ENCODE measurements at regions not wholly inside any gene's neighbourhood (a gene's known extent, or its start where the extent isn't known, plus 50 kb on each side); places are given as distances from the start of the nearest gene placed in this dataset.
"Not testable (repeated sequence)": the region's sequence is repeated elsewhere in the genome, so short reads cannot be mapped to it uniquely, and the experiment has no call there.

GRCh38 chr14:105942725-105943124 is 416.3 kb downstream of the TMEM121 start:
- TF ChIP-seq, protein P1, sequence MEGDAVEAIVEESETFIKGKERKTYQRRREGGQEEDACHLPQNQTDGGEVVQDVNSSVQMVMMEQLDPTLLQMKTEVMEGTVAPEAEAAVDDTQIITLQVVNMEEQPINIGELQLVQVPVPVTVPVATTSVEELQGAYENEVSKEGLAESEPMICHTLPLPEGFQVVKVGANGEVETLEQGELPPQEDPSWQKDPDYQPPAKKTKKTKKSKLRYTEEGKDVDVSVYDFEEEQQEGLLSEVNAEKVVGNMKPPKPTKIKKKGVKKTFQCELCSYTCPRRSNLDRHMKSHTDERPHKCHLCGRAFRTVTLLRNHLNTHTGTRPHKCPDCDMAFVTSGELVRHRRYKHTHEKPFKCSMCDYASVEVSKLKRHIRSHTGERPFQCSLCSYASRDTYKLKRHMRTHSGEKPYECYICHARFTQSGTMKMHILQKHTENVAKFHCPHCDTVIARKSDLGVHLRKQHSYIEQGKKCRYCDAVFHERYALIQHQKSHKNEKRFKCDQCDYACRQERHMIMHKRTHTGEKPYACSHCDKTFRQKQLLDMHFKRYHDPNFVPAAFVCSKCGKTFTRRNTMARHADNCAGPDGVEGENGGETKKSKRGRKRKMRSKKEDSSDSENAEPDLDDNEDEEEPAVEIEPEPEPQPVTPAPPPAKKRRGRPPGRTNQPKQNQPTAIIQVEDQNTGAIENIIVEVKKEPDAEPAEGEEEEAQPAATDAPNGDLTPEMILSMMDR (conservative IDR thresholded peaks at IDR 0.05; ENCODE audit: low read depth in 2 of 2): not testable (repeated sequence)
- not testable (repeated sequence) for TF ChIP-seq EZH2 (IDR thresholded peaks at IDR 0.05; ENCODE audit: low read depth, unreplicated experiment); POLR2AphosphoS5 (IDR thresholded peaks at IDR 0.05; ENCODE audit: low read depth); EZH2phosphoT487 (IDR thresholded peaks at IDR 0.05; ENCODE audit: unreplicated experiment); STAT1 (IDR thresholded peaks at IDR 0.05; ENCODE audit: unreplicated experiment); ZNF114 (CRISPR knock-in tag; IDR thresholded peaks at IDR 0.05); NANOG (IDR thresholded peaks at IDR 0.05; ENCODE audit: borderline replicate concordance); CREB1 (CRISPR knock-in tag; IDR thresholded peaks at IDR 0.05; ENCODE audit: low read depth); JUNB (IDR thresholded peaks at IDR 0.05; ENCODE audit: unreplicated experiment); ZNF462 (CRISPR knock-in tag; IDR thresholded peaks at IDR 0.05)
- TF ChIP-seq, protein P2, sequence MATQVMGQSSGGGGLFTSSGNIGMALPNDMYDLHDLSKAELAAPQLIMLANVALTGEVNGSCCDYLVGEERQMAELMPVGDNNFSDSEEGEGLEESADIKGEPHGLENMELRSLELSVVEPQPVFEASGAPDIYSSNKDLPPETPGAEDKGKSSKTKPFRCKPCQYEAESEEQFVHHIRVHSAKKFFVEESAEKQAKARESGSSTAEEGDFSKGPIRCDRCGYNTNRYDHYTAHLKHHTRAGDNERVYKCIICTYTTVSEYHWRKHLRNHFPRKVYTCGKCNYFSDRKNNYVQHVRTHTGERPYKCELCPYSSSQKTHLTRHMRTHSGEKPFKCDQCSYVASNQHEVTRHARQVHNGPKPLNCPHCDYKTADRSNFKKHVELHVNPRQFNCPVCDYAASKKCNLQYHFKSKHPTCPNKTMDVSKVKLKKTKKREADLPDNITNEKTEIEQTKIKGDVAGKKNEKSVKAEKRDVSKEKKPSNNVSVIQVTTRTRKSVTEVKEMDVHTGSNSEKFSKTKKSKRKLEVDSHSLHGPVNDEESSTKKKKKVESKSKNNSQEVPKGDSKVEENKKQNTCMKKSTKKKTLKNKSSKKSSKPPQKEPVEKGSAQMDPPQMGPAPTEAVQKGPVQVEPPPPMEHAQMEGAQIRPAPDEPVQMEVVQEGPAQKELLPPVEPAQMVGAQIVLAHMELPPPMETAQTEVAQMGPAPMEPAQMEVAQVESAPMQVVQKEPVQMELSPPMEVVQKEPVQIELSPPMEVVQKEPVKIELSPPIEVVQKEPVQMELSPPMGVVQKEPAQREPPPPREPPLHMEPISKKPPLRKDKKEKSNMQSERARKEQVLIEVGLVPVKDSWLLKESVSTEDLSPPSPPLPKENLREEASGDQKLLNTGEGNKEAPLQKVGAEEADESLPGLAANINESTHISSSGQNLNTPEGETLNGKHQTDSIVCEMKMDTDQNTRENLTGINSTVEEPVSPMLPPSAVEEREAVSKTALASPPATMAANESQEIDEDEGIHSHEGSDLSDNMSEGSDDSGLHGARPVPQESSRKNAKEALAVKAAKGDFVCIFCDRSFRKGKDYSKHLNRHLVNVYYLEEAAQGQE (IDR thresholded peaks at IDR 0.05; ENCODE audit: unreplicated experiment): not testable (repeated sequence)
